Left ventricle myocardium inferior (tissue), 1 donor: ENCODE measurements at regions not wholly inside any gene's neighbourhood (a gene's known extent, or its start where the extent isn't known, plus 50 kb on each side); places are given as distances from the start of the nearest gene placed in this dataset.

ENCODE experiments used
- DNase-seq: peaks from one replicate; pipeline ENCODE4 v3.0.0-alpha.2; 2020
- H3K27ac ChIP-seq: fragments of 200-600 bp; replicated peaks from 2 replicates; pipeline ENCODE4 v1.8.0; 2021
- H3K27me3 ChIP-seq: fragments of 200-600 bp; 2 replicates; pipeline ENCODE4 v1.8.0; 2021; ENCODE audit warnings: low read depth
- H3K36me3 ChIP-seq: fragments of 200-600 bp; 2 replicates; pipeline ENCODE4 v1.8.0; 2021
- H3K4me1 ChIP-seq: fragments of 200-600 bp; 2 replicates; pipeline ENCODE4 v1.8.0; 2021
- H3K4me3 ChIP-seq: fragments of 200-600 bp; 2 replicates; pipeline ENCODE4 v1.8.0; 2021; ENCODE audit warnings: mild to moderate bottlenecking, moderate library complexity
- H3K9me3 ChIP-seq: fragments of 200-600 bp; replicated peaks from 2 replicates; pipeline ENCODE4 v1.8.0; 2021
- CTCF ChIP-seq: fragments of 200-600 bp; IDR thresholded peaks from 2 replicates; pipeline ENCODE4 v1.8.0; 2021; ENCODE audit warnings: antibody characterized with exemption, mild to moderate bottlenecking, borderline replicate concordance
- intact Hi-C: fragments of 100-400 bp; cut with micrococcal nuclease; formaldehyde crosslinking; loops from one replicate; pipeline ENCODE4 v1.11.0; 2022
- donor health status: DM: no; HTN: yes; CAD: no; lungs with severe emphysema.

- intact Hi-C loops = no loop called here
- no peak for TF ChIP-seq CTCF
- no peaks in the 10 kb centered on the region for H3K36me3 ChIP-seq
- no peak for DNase-seq
- H3K27me3 ChIP-seq = peaks cover 33% of the 10 kb centered on the region
- no peak overlapping the region for H3K27ac ChIP-seq
- H3K9me3 ChIP-seq = no peaks in the 10 kb centered on the region
- no peaks in the 10 kb centered on the region for H3K4me1 ChIP-seq
- H3K4me3 ChIP-seq = no peak overlapping the region
These were observed 244.3 kb downstream of the METTL4 start for GRCh38 chr18:2326999-2327398.

GRCh38 chr18:2330764-2331163, 240.5 kb downstream of the METTL4 start:
- Histone ChIP-seq H3K27ac (no peak overlapping the region), H3K36me3 (no peaks in the 10 kb centered on the region), H3K9me3 (no peaks in the 10 kb centered on the region), H3K27me3 (peaks cover 33% of the 10 kb centered on the region), H3K4me3 (no peak overlapping the region), H3K4me1 (no peaks in the 10 kb centered on the region)
- intact Hi-C loops = loop anchor here (10.0 kb wide), 1 partner anchor 214 kb away; no protein-coding TSS in a partner anchor
- TF ChIP-seq CTCF = no peak
- DNase-seq = no peak

- no peak for DNase-seq
- H3K27ac ChIP-seq = no peak overlapping the region
- TF ChIP-seq CTCF = no peak
- H3K4me3 ChIP-seq = no peak overlapping the region
- no peaks in the 10 kb centered on the region for H3K4me1 ChIP-seq
- intact Hi-C loops = loop anchor here (10.0 kb wide), 1 partner anchor 213 kb away; no protein-coding TSS in a partner anchor
- peaks cover 33% of the 10 kb centered on the region for H3K27me3 ChIP-seq
- H3K9me3 ChIP-seq = no peaks in the 10 kb centered on the region
- no peaks in the 10 kb centered on the region for H3K36me3 ChIP-seq
These were observed 239.8 kb downstream of the METTL4 start for GRCh38 chr18:2331491-2331890.

- peaks cover 4% of the 10 kb centered on the region for H3K9me3 ChIP-seq
- TF ChIP-seq CTCF = no peak
- no peaks in the 10 kb centered on the region for H3K36me3 ChIP-seq
- intact Hi-C loops = loop anchor here (10.0 kb wide), 1 partner anchor 208 kb away; no protein-coding TSS in a partner anchor
- no peak for DNase-seq
- no peaks in the 10 kb centered on the region for H3K4me1 ChIP-seq
- no peak overlapping the region for H3K4me3 ChIP-seq
- no peak overlapping the region for H3K27ac ChIP-seq
- no peaks in the 10 kb centered on the region for H3K27me3 ChIP-seq
These were observed 234.5 kb downstream of the METTL4 start for GRCh38 chr18:2336690-2337392.

GRCh38 chr18:2337552-2338141, 233.7 kb downstream of the METTL4 start:
- H3K27me3 ChIP-seq = no peaks in the 10 kb centered on the region
- H3K4me3 ChIP-seq = no peak overlapping the region
- no peak overlapping the region for H3K27ac ChIP-seq
- peak; percentile 60 for TF ChIP-seq CTCF
- DNase-seq = no peak
- peaks cover 8% of the 10 kb centered on the region for H3K9me3 ChIP-seq
- H3K36me3 ChIP-seq = no peaks in the 10 kb centered on the region
- intact Hi-C loops = loop anchor here (10.0 kb wide), 1 partner anchor 207 kb away; no protein-coding TSS in a partner anchor
- H3K4me1 ChIP-seq = no peaks in the 10 kb centered on the region
